PC-9 (cell line): ENCODE measurements at regions not wholly inside any gene's neighbourhood (a gene's known extent, or its start where the extent isn't known, plus 50 kb on each side); places are given as distances from the start of the nearest gene placed in this dataset.

Experiments used
- BruUV-seq: library from RNA; stranded (reverse); fragments of 400-500 nt; replicated peaks from 2 replicates; lab custom pipeline; 2021; lab: Mats Ljungman, UMichigan
- CTCF ChIA-PET: fragments of 300-600 bp; sonication (Branson Sonifier 250); formaldehyde crosslinking; loops from one replicate; lab custom pipeline; 2022; ENCODE audit warnings: antibody characterized with exemption; lab: Charles Lee
- POLR2A ChIA-PET: fragments of 300-600 bp; sonication (Branson Sonifier 250); formaldehyde crosslinking; loops from one replicate; lab custom pipeline; 2022; ENCODE audit warnings: antibody characterized with exemption; ENCODE audit not compliant: unreplicated experiment; lab: Charles Lee
- DNase-seq, 2 experiments: peaks; one replicate each; pipeline versions ENCODE4 v3.0.0 to v3.0.0-alpha.2; 2015 to 2022; ENCODE audit warnings: mixed read lengths in 1 of 2
- H2AFZ ChIP-seq: fragments of 200-600 bp; sonication (generic); 2 replicates; pipeline ENCODE4 v1.8.1; 2017; ENCODE audit warnings: antibody characterized with exemption
- H3F3A ChIP-seq: fragments of 200-600 bp; sonication (generic); 2 replicates; pipeline ENCODE4 v1.8.1; 2017; ENCODE audit warnings: antibody characterized with exemption, mild to moderate bottlenecking, low read depth; ENCODE audit not compliant: insufficient read depth
- H3K27ac ChIP-seq: fragments of 200-600 bp; sonication (generic); 2 replicates; pipeline ENCODE4 v1.6.1; 2016; ENCODE audit warnings: mixed run types
- H3K27me3 ChIP-seq: fragments of 200-600 bp; sonication (generic); 2 replicates; pipeline ENCODE4 v1.6.1; 2016; ENCODE audit warnings: low read depth, mixed run types; ENCODE audit not compliant: insufficient read depth
- H3K36me3 ChIP-seq: fragments of 200-600 bp; sonication (generic); 2 replicates; pipeline ENCODE4 v1.6.1; 2016; ENCODE audit warnings: low read depth, mixed run types
- H3K4me1 ChIP-seq: fragments of 200-600 bp; sonication (generic); replicated peaks from 2 replicates; pipeline ENCODE4 v1.6.1; 2016; ENCODE audit warnings: mixed run types; ENCODE audit not compliant: insufficient read depth
- H3K4me2 ChIP-seq: fragments of 200-600 bp; sonication (generic); 2 replicates; pipeline ENCODE4 v1.6.1; 2017; ENCODE audit warnings: mixed run types
- H3K4me3 ChIP-seq: fragments of 200-600 bp; sonication (generic); 2 replicates; pipeline ENCODE4 v1.6.1; 2016; ENCODE audit warnings: mixed run types
- H3K79me2 ChIP-seq: fragments of 200-600 bp; sonication (generic); 2 replicates; pipeline ENCODE4 v1.6.1; 2017; ENCODE audit warnings: low read depth, mixed run types
- H3K9me2 ChIP-seq: fragments of 200-600 bp; sonication (generic); 2 replicates; pipeline ENCODE4 v1.8.1; 2017; ENCODE audit warnings: mild to moderate bottlenecking; ENCODE audit not compliant: insufficient read depth
- H3K9me3 ChIP-seq: fragments of 200-600 bp; sonication (generic); 2 replicates; pipeline ENCODE4 v1.8.1; 2016; ENCODE audit warnings: low read depth; ENCODE audit not compliant: insufficient read depth
- H4K20me1 ChIP-seq: fragments of 200-600 bp; sonication (generic); 2 replicates; pipeline ENCODE4 v1.8.1; 2017; ENCODE audit not compliant: insufficient read depth
- CTCF ChIP-seq: fragments of 200-600 bp; sonication (generic); conservative IDR thresholded peaks from 2 replicates; pipeline ENCODE4 v1.6.1; 2017; ENCODE audit warnings: mixed run types, antibody characterized with exemption, mild to moderate bottlenecking, moderate library complexity
- EZH2 ChIP-seq: fragments of 200-600 bp; sonication (generic); IDR thresholded peaks from 2 replicates; pipeline ENCODE4 v1.8.0; 2017; ENCODE audit warnings: antibody characterized with exemption, low read depth
- intact Hi-C: fragments of 100-400 bp; cut with micrococcal nuclease; formaldehyde crosslinking; loops from one replicate; pipeline ENCODE4 v1.10.0; 2022; ENCODE audit not compliant: unreplicated experiment

GRCh38 chr4:171621646-171622045 lies 191.6 kb upstream of the GALNTL6 start:
- no peak for TF ChIP-seq EZH2
- no peak for TF ChIP-seq CTCF
- CTCF ChIA-PET, result no interaction called here

GRCh38 chr4:171612907-171613306 lies 200.3 kb upstream of the GALNTL6 start:
- Histone ChIP-seq H3K4me3 (no peak overlapping the region), H3K79me2 (no peaks in the 10 kb centered on the region), H3K4me2 (no peak overlapping the region), H3K4me1 (no peaks in the 10 kb centered on the region), H3K27ac (no peak overlapping the region), H2AFZ (no peak overlapping the region), H3K9me3 (no peaks in the 10 kb centered on the region), H3K27me3 (no peaks in the 10 kb centered on the region), H4K20me1 (no peaks in the 10 kb centered on the region), H3F3A (no peaks in the 10 kb centered on the region), H3K9me2 (no peaks in the 10 kb centered on the region), H3K36me3 (no peaks in the 10 kb centered on the region)
- intact Hi-C loops, result no loop called here
- ChIA-PET CTCF (no interaction called here), POLR2A (no interaction called here)
- TF ChIP-seq EZH2, result no peak
- TF ChIP-seq CTCF, result no peak
- DNase-seq, result no peak
- no TSS peak for BruUV-seq

More at GRCh38 chr4:171621646-171622045, 191.6 kb upstream of the GALNTL6 start:
- POLR2A ChIA-PET, result no interaction called here
- Histone ChIP-seq H3K36me3 (no peaks in the 10 kb centered on the region), H3K4me3 (no peak overlapping the region), H3F3A (no peaks in the 10 kb centered on the region), H3K27me3 (no peaks in the 10 kb centered on the region), H4K20me1 (no peaks in the 10 kb centered on the region), H3K27ac (no peak overlapping the region), H3K9me3 (no peaks in the 10 kb centered on the region), H3K79me2 (no peaks in the 10 kb centered on the region), H3K4me1 (no peaks in the 10 kb centered on the region), H3K9me2 (no peaks in the 10 kb centered on the region), H2AFZ (no peak overlapping the region), H3K4me2 (no peak overlapping the region)
- DNase-seq, result no peak
- BruUV-seq, result no TSS peak
- intact Hi-C loops, result no loop called here

- POLR2A ChIA-PET, result no interaction called here
- Histone ChIP-seq H3F3A (no peaks in the 10 kb centered on the region), H3K4me3 (no peak overlapping the region), H3K27me3 (no peaks in the 10 kb centered on the region), H3K9me3 (no peaks in the 10 kb centered on the region), H3K36me3 (no peaks in the 10 kb centered on the region), H3K9me2 (no peaks in the 10 kb centered on the region), H2AFZ (no peak overlapping the region), H4K20me1 (no peaks in the 10 kb centered on the region), H3K27ac (no peak overlapping the region), H3K79me2 (no peaks in the 10 kb centered on the region), H3K4me2 (no peak overlapping the region), H3K4me1 (no peaks in the 10 kb centered on the region)
- BruUV-seq, result no TSS peak
- no peak for DNase-seq
- CTCF ChIA-PET, result no interaction called here
- intact Hi-C loops, result no loop called here
- TF ChIP-seq EZH2 (no peak), CTCF (no peak)
Observed at GRCh38 chr4:171602638-171603355, 210.4 kb upstream of the GALNTL6 start.
